Epithelial cell of esophagus (primary cell): ENCODE measurements at regions not wholly inside any gene's neighbourhood (a gene's known extent, or its start where the extent isn't known, plus 50 kb on each side); places are given as distances from the start of the nearest gene placed in this dataset.
A peak's percentile ranks its signal among the peaks of the same experiment; 100 is the strongest.

Experiments
- DNase-seq: peaks from one replicate; pipeline ENCODE4 v3.0.0; 2010; ENCODE audit warnings: low read depth
- H3K4me3 ChIP-seq: 2 replicates; pipeline ENCODE4 v1.5.1; 2011; ENCODE audit warnings: mild to moderate bottlenecking, low read length, control low read depth
- TF ChIP-seq, protein P1 (sequence below): IDR thresholded peaks from 2 replicates; pipeline ENCODE4 v1.5.1; 2011; ENCODE audit warnings: low read depth, mild to moderate bottlenecking, low read length, control low read depth, inconsistent platforms; ENCODE audit not compliant: insufficient read depth; ENCODE audit errors: missing control alignments

DNA sequence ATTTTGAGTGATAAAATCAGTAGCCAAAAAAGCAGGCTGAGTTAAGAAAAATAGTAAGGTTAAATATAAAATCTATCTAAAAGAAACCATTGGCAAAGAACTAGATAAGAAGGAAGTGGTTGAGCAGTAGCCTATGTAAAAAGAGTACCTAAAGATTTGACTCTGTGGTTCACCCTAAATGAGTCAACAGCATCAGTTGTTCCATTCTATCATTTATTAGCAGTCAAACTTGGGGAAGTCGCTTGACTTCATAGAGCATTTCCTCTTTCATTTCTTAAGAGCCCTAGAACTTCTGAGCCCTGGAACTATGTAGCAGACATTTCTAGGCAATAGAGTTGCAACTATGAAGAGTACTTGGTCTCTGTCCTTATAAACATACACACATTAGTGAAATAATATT is 381.7 kb downstream of the NUP35 start:
- no peak for DNase-seq

DNA sequence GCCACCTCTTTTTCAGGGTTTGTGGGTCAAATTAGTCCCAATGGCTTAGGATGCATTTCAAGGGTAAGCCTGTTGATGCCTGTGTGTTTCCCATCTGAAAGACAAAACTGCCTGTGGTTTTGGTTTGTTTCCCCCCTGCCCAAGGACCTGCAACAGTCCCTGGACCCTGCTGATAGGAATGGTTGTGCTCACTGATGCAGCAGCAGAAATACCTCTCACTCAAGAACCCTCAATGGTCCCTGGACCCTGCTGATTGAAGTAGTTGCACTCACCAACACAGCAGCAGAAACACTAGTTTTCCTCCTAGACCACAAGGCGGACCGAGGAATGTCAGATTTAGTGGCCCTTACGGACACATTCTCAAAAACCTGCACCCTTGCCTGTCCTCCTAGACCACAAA is 386.9 kb downstream of the NUP35 start:
- TF ChIP-seq, protein P1, sequence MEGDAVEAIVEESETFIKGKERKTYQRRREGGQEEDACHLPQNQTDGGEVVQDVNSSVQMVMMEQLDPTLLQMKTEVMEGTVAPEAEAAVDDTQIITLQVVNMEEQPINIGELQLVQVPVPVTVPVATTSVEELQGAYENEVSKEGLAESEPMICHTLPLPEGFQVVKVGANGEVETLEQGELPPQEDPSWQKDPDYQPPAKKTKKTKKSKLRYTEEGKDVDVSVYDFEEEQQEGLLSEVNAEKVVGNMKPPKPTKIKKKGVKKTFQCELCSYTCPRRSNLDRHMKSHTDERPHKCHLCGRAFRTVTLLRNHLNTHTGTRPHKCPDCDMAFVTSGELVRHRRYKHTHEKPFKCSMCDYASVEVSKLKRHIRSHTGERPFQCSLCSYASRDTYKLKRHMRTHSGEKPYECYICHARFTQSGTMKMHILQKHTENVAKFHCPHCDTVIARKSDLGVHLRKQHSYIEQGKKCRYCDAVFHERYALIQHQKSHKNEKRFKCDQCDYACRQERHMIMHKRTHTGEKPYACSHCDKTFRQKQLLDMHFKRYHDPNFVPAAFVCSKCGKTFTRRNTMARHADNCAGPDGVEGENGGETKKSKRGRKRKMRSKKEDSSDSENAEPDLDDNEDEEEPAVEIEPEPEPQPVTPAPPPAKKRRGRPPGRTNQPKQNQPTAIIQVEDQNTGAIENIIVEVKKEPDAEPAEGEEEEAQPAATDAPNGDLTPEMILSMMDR, result no peak
- DNase-seq, result no peak

More for the DNA sequence above, 381.7 kb downstream of the NUP35 start:
- TF ChIP-seq, protein P1, result no peak
- no peak overlapping the region for H3K4me3 ChIP-seq

DNA sequence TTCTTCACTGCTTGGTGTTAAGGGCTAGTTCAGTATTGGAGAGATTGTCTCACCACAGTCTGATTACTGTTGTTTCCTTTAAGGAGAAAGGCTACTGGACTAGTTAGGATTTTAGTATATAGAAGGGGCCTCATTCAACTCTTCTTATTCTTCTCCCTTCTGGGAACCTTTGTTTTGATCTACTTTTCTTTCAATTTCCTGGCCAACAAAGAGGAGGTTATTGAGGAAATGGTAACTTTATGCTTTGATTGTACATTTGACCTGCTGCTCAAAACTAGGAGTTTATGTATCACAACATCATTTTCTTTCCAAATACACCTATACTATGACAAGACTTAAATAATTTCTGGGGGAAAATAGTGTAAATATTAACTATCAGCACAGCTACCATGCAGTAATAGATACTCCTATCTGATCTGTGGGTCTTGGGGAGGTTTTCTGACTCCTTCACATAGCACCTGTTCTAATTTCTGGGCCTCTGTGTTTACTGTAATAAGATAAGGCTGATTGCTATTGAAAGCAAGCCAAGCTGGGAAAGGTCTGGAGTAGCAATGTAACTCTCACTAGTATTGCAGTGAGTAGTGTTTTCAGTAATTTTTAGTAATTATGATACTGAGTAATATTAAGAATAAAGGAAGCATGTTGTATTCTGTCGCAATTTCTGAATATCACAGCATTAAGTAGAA is 395.3 kb downstream of the NUP35 start:
- DNase-seq, result no peak
- TF ChIP-seq, protein P1, result no peak
- H3K4me3 ChIP-seq, result no peak overlapping the region

More for the DNA sequence above, 386.9 kb downstream of the NUP35 start:
- H3K4me3 ChIP-seq, result no peak overlapping the region

DNA sequence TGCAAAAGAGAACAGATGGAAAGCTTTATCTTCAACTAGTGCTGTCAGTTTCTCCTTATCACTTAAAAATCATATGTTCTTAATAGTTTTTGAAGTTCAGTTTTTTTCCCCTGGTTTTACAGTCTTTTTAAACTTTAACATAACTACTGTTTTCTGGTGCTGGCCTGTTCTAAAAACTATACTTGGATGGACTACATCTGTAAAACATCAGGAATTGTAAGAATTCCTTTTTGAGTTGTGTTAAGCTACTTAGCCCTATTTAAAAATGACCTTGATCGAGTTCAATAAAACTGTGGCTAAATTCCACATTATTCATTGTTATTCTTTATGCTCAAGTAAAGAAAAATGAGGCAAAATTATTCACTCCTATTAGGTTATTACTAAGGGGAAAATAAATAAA is 397.7 kb downstream of the NUP35 start:
- TF ChIP-seq, protein P1, result no peak
- H3K4me3 ChIP-seq, result no peak overlapping the region
- DNase-seq, result no peak

DNA sequence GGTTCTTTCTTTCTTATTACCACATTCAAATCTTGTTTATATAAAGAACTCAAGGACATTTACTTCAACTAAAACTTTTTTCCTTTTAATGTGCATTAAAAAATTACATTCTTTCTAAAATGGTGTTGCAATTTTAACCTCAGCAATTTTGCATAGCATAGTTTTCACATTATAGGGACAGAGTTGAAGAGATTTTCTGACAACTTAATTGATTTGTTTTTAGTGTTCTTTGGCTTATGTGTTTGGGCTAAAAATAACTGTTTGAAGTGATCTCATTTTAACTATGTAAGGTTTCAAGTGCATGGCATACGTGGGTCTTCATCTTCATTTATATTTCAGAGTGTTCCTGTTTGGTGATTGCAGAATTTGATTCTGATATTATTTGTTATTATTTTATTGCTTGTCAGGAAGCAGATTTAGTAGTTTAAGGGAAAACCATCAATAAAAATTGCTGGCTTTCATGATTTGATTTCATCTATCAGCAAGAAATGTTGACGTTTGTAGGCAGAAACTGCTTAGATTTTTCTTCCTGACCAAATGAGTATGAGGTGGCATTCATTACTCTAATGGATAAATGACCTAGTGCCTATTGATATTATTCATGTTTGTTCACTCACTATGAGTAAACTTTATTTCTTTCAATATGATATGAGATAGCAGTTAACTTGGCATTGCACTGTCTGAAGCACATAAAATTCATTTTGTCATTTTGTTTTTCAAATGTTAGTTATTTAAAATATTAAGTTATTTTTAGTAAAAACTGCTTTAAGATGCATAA is 398.4 kb downstream of the NUP35 start:
- TF ChIP-seq, protein P1, result no peak
- no peak for DNase-seq
- no peak overlapping the region for H3K4me3 ChIP-seq

DNA sequence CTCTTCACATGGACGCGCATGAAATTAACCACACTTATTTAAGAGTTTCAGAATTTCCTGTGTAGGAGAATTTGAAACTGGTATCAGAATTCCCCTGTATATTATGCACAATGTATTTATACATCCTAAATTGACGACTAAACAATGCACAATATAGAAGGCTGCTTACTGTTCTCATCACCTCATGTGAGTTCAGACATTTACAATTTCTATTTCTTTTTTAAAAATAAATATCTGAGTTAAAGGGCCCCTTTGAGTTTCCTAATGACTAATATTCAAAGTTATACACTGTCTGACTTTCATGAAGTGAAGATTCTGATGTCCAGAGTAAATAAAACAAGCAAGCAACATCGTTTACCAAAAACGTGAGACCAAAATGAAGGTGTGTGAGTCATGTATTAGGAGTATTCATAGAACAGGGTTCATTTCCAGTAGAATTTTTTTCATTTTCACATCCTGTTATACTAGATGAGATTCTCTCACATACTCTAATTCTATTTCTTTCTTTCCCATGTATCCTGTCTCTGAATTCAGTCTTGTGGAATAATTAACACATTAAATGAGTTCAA is 406.2 kb downstream of the NUP35 start:
- H3K4me3 ChIP-seq, result no peak overlapping the region
- TF ChIP-seq, protein P1, result no peak
- no peak for DNase-seq

DNA sequence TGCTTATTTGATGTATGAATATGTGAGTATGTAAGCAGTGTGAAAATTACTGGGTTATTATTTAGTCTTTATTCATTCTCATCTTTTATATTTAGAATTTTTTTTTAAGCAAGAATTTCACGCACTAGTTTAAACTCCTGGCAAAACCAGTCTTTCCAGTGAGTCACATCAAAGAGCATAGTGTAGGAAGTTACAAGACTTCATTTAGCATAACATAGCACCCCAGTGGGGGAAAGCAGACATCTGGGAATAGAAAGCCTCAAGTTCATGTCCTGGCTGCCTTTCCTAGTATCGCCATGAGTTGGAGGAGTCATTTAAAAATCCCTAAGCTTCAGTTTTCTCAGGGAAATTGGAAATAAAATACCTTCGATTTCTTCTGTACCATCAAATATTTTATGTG is 408.3 kb downstream of the NUP35 start:
- TF ChIP-seq, protein P1, result peak; percentile 6
- H3K4me3 ChIP-seq, result no peak overlapping the region
- DNase-seq, result peak; percentile 78
